Epithelial cell of esophagus (primary cell): ENCODE measurements at regions not wholly inside any gene's neighbourhood (a gene's known extent, or its start where the extent isn't known, plus 50 kb on each side); places are given as distances from the start of the nearest gene placed in this dataset.

Experiments
- DNase-seq: peaks from one replicate; pipeline ENCODE4 v3.0.0; 2010; ENCODE audit warnings: low read depth
- H3K4me3 ChIP-seq: 2 replicates; pipeline ENCODE4 v1.5.1; 2011; ENCODE audit warnings: mild to moderate bottlenecking, low read length, control low read depth
- TF ChIP-seq, protein P1 (sequence below): IDR thresholded peaks from 2 replicates; pipeline ENCODE4 v1.5.1; 2011; ENCODE audit warnings: low read depth, mild to moderate bottlenecking, low read length, control low read depth, inconsistent platforms; ENCODE audit not compliant: insufficient read depth; ENCODE audit errors: missing control alignments

DNA sequence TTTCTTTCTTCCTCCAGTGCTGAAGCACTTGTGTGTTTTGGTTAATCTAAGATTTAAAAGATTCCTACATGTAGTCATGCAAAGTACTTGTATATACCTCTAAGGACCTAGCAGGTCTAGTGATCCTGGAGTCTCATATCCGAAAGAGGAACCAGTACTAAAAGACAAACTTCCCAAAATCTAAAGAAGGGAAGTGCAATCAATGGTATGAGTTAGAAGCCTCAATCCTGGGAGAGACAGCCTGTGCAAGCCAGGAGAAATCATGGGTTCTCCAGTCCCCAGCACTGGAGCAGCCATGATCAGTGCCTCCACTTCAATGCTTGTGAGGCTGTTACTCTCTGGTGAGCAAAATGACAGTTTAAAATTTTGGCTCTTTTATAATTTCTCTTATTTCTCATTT is 277.4 kb downstream of the DAD1 start:
- no peak overlapping the region for H3K4me3 ChIP-seq
- TF ChIP-seq, protein P1, sequence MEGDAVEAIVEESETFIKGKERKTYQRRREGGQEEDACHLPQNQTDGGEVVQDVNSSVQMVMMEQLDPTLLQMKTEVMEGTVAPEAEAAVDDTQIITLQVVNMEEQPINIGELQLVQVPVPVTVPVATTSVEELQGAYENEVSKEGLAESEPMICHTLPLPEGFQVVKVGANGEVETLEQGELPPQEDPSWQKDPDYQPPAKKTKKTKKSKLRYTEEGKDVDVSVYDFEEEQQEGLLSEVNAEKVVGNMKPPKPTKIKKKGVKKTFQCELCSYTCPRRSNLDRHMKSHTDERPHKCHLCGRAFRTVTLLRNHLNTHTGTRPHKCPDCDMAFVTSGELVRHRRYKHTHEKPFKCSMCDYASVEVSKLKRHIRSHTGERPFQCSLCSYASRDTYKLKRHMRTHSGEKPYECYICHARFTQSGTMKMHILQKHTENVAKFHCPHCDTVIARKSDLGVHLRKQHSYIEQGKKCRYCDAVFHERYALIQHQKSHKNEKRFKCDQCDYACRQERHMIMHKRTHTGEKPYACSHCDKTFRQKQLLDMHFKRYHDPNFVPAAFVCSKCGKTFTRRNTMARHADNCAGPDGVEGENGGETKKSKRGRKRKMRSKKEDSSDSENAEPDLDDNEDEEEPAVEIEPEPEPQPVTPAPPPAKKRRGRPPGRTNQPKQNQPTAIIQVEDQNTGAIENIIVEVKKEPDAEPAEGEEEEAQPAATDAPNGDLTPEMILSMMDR, result no peak
- DNase-seq, result no peak

DNA sequence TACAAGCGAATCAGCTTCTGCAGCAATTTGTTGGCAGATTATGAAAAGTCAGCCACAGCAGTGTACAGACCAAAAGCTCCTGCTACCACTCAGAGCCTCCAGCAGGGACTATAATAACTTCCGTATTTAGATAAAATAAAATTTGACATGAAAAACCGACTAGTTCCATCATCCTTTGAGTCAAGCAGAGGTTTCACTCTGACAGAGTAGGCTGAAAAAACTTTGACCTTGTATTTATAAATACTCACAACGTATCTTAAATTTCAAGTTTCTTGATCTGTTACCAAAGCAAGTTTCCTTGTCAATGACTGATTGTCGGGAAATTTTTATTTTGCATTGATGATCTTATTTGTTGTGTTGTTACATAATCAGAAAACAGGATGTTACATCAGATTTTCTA is 283.4 kb downstream of the DAD1 start:
- DNase-seq, result no peak
- no peak overlapping the region for H3K4me3 ChIP-seq
- TF ChIP-seq, protein P1, result no peak

DNA sequence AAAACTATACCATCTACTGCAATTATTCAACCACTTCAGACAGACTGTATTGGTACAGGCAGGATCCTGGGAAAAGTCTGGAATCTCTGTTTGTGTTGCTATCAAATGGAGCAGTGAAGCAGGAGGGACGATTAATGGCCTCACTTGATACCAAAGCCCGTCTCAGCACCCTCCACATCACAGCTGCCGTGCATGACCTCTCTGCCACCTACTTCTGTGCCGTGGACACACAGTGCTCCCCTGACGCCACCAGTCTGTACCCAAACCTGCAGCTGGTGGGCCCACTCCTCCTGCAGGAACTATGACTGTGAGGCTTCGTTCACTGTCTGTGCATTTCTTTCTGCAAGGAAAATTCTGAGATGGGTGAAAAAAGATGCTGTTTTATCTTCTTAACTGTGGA is 284.7 kb downstream of the DAD1 start:
- H3K4me3 ChIP-seq, result no peak overlapping the region
- TF ChIP-seq, protein P1, result no peak
- DNase-seq, result no peak

DNA sequence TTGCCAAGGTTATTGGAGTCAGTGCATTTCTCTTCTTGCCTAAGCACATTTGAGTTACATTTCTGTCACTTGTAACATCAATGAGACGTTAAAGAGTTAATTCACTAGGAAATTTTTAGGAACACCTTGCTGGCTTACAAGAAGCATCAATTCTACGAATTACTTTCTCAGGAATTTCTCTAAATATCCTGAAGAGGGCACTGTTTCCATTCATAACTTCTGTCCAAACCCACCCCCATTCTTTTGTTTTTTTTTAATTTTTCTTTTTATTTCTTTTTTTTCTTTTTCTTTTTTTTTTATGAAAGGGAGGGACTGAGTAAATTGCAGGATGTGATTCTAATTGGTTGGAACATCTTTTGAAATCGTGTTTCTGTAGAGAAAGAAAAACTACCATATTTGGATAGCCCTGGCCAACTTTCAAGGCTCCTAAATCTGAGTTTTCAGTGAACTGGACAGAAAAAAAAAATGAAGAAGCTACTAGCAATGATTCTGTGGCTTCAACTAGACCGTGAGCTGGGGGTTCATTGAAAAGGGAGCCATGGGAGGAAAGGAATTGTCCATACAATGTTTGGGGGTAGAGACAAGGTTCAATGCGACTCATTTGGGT is 285.3 kb downstream of the DAD1 start:
- TF ChIP-seq, protein P1, result peak; percentile 40
- DNase-seq, result peak; percentile 14
- no peak overlapping the region for H3K4me3 ChIP-seq

DNA sequence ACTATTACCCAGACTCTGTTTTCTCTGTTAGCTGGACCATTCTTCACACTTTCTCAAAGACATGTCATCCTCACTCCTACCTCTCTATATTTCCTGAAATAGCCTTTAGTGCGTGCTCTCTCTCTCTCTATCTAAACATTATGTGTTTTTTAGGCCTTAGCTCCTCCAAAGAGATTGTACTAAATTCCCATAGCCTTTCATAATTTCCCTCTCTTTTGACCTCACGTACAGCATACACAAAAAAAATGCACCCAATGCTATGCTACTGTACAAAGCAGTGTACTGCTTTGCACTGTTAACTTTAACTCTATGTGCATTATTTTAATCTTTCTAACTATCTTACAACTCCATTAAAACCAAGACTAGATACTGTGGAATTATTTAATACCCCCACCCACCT is 288.4 kb downstream of the DAD1 start:
- H3K4me3 ChIP-seq, result no peak overlapping the region
- TF ChIP-seq, protein P1, result no peak
- no peak for DNase-seq

DNA sequence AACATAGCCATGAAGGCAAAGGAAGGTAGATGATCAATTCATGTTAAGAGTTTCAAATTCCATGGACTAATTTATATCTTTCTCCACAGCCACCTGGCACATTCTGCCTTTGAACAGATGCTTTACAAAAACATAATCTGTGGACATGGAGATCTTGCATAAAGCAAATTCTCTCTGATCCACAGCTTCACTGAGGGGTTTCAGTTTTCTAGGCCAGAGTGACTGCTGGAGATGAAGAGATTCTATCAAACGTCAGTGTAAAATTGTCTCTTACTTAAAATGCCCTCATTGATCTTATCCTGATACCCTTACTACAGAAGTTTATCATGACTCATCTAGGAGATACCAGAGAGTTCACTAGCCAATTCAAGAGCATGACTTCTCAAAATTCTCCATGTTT is 291.6 kb downstream of the DAD1 start:
- TF ChIP-seq, protein P1, result no peak
- DNase-seq, result no peak
- H3K4me3 ChIP-seq, result no peak overlapping the region

DNA sequence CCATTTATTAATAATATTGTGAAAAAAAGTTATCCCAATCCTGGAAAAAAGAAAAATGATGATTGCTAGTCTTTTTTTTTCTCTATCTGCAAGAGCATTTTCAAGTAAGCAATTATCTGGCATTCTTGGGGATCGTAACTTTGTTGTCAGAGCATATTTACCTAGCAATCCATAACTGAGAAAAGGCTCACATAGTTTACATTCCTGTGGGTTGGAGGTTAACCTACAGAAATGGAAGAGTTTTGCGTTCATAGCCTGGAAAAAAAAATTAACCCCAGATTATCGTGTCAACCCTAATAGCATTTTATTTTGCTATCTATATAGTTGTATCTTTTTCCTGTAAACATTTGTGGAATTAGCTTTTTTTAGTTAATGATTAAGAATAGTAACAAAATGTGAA is 292.3 kb downstream of the DAD1 start:
- no peak overlapping the region for H3K4me3 ChIP-seq
- peak; percentile 55 for DNase-seq
- TF ChIP-seq, protein P1, result no peak
